Parathyroid adenoma (tissue), 2 donors: ENCODE measurements at regions not wholly inside any gene's neighbourhood (a gene's known extent, or its start where the extent isn't known, plus 50 kb on each side); places are given as distances from the start of the nearest gene placed in this dataset.

Experiments used
- H2AFZ ChIP-seq: fragments of 300-600 bp; sonication (generic); one replicate; pipeline ENCODE4 v1.7.0; 2017; ENCODE audit warnings: antibody characterized with exemption, mild to moderate bottlenecking
- H3K27ac ChIP-seq: fragments of 300-600 bp; sonication (generic); one replicate; pipeline ENCODE4 v1.7.0; 2017
- H3K27me3 ChIP-seq: fragments of 300-600 bp; sonication (generic); one replicate; pipeline ENCODE4 v1.7.0; 2017; ENCODE audit warnings: low read length; ENCODE audit not compliant: control insufficient read depth, insufficient read depth
- H3K36me3 ChIP-seq: fragments of 300-600 bp; sonication (generic); one replicate; pipeline ENCODE4 v1.7.0; 2017; ENCODE audit warnings: low read length; ENCODE audit not compliant: control insufficient read depth, insufficient read depth
- H3K4me1 ChIP-seq: fragments of 300-600 bp; sonication (generic); one replicate; pipeline ENCODE4 v1.7.0; 2017; ENCODE audit warnings: control low read depth
- H3K4me2 ChIP-seq: fragments of 300-600 bp; sonication (generic); one replicate; pipeline ENCODE4 v1.7.0; 2017; ENCODE audit warnings: low read length
- H3K4me3 ChIP-seq: fragments of 300-600 bp; sonication (generic); one replicate; pipeline ENCODE4 v1.7.0; 2017; ENCODE audit warnings: low read depth, low read length
- H3K79me2 ChIP-seq: fragments of 300-600 bp; sonication (generic); one replicate; pipeline ENCODE4 v1.7.0; 2017; ENCODE audit warnings: control low read depth
- H3K9ac ChIP-seq: fragments of 300-600 bp; sonication (generic); one replicate; pipeline ENCODE4 v1.7.0; 2017; ENCODE audit warnings: mild to moderate bottlenecking
- H3K9me3 ChIP-seq: fragments of 300-600 bp; sonication (generic); one replicate; pipeline ENCODE4 v1.7.0; 2017; ENCODE audit warnings: low read length; ENCODE audit not compliant: control insufficient read depth
- TF ChIP-seq, protein P1 (sequence below): fragments of 300-600 bp; sonication (generic); IDR thresholded peaks from one replicate; pipeline ENCODE4 v1.7.0; 2017; ENCODE audit warnings: antibody characterized with exemption, mild to moderate bottlenecking
- donor health status: primary hyperparathyroidism.

DNA sequence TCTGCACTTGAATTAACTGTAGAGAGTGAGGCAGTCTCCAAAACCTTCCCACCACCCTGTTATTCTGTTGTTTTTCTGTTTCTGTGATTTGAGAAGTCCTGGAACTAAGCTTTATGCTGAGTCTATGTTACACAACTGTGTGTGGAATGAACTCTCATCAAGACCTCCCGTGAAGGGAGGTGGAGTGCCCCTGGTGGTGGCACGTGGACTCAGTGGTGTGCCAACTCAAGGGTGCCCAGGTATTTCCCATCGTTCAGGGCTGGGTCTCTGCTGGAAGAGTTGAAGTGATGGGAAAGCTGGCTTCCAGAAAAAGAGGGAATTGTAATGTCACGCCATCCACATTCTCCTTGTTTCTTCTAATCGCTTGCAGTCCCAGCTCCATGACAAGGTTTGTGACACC is 374.2 kb downstream of the SMOC2 start:
- no peak overlapping the region for H2AFZ ChIP-seq
- no peaks in the 10 kb centered on the region for H3K4me1 ChIP-seq
- no peaks in the 10 kb centered on the region for H3K36me3 ChIP-seq
- no peak overlapping the region for H3K27ac ChIP-seq
- TF ChIP-seq, protein P1, sequence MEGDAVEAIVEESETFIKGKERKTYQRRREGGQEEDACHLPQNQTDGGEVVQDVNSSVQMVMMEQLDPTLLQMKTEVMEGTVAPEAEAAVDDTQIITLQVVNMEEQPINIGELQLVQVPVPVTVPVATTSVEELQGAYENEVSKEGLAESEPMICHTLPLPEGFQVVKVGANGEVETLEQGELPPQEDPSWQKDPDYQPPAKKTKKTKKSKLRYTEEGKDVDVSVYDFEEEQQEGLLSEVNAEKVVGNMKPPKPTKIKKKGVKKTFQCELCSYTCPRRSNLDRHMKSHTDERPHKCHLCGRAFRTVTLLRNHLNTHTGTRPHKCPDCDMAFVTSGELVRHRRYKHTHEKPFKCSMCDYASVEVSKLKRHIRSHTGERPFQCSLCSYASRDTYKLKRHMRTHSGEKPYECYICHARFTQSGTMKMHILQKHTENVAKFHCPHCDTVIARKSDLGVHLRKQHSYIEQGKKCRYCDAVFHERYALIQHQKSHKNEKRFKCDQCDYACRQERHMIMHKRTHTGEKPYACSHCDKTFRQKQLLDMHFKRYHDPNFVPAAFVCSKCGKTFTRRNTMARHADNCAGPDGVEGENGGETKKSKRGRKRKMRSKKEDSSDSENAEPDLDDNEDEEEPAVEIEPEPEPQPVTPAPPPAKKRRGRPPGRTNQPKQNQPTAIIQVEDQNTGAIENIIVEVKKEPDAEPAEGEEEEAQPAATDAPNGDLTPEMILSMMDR = no peak
- no peaks in the 10 kb centered on the region for H3K9me3 ChIP-seq
- H3K9ac ChIP-seq = no peak overlapping the region
- no peaks in the 10 kb centered on the region for H3K79me2 ChIP-seq
- H3K4me3 ChIP-seq = no peak overlapping the region
- H3K4me2 ChIP-seq = no peak overlapping the region
- no peaks in the 10 kb centered on the region for H3K27me3 ChIP-seq

DNA sequence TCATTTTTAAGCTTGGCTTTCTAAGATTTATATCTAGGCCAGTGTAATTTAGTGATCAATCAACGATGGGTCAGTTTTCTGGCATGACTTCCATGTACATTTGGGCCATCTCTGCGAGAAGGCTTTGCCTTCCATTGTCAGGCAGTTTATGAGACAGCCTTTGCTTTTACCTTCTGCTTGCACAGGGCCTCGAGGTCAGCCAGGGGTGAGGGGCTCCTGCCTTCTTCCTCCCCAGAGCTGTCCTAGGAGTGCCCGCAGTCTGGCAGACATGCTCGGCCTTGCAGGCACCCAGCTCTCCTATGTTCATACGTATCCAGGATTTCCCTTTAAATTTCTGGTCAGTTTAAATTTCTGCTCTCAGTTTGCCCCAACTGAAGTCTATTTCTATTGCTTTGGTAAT is 367.2 kb downstream of the SMOC2 start:
- Histone ChIP-seq H3K27ac (no peak overlapping the region), H3K9ac (no peak overlapping the region), H3K4me2 (no peak overlapping the region), H3K79me2 (no peaks in the 10 kb centered on the region), H3K4me3 (no peak overlapping the region), H3K9me3 (no peaks in the 10 kb centered on the region), H2AFZ (no peak overlapping the region), H3K36me3 (no peaks in the 10 kb centered on the region), H3K4me1 (no peaks in the 10 kb centered on the region), H3K27me3 (no peaks in the 10 kb centered on the region)
- TF ChIP-seq, protein P1 = no peak

DNA sequence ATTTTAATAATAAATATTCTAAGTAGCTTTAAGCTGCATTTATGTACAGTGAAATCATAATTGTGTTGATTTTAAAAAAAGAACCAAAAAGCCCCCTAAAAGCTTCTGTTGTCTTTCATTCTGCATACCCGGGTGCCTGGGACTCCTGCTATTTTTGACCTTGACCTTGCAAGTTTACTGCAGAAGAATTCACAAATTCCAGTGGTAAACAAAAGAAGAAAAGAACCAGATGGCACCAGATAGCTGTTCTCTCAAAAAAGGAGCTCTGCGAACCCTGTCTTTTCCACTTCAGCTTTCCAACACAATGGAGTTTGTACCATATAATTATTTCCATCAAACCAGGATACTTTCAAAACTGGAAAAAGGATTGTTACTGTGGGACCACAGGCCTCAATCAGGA is 363.3 kb downstream of the SMOC2 start:
- Histone ChIP-seq H3K4me1 (no peaks in the 10 kb centered on the region), H3K4me2 (no peak overlapping the region)

DNA sequence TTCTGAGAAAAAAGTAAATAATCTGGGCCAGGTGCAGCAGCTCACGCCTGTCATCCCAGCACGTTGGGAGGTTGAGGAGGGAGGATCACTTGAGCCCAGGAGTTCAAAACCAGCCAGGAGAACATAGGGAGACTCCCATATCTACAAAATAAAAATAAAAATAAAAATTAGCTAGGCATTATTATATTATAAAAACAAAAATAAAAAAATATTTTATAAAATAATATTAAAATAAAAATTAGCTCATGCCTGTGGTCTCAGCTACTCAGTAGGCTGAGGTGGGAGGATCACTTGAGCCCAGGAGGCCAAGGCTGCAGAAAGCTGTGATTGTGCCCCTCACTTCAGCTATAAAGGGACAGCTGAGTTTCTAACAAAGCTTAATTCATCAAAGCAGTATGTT is 362.9 kb downstream of the SMOC2 start:
- TF ChIP-seq, protein P1 = no peak
- no peak overlapping the region for H2AFZ ChIP-seq
- no peak overlapping the region for H3K9ac ChIP-seq
- H3K4me1 ChIP-seq = no peaks in the 10 kb centered on the region
- H3K36me3 ChIP-seq = no peaks in the 10 kb centered on the region
- H3K9me3 ChIP-seq = no peaks in the 10 kb centered on the region
- H3K27ac ChIP-seq = no peak overlapping the region
- no peaks in the 10 kb centered on the region for H3K79me2 ChIP-seq
- H3K4me2 ChIP-seq = no peak overlapping the region
- H3K4me3 ChIP-seq = no peak overlapping the region
- H3K27me3 ChIP-seq = no peaks in the 10 kb centered on the region

More for the DNA sequence above, 363.3 kb downstream of the SMOC2 start:
- no peaks in the 10 kb centered on the region for H3K36me3 ChIP-seq
- H3K9me3 ChIP-seq = no peaks in the 10 kb centered on the region
- no peak overlapping the region for H3K4me3 ChIP-seq
- no peak overlapping the region for H2AFZ ChIP-seq
- H3K27me3 ChIP-seq = no peaks in the 10 kb centered on the region
- no peak overlapping the region for H3K27ac ChIP-seq
- TF ChIP-seq, protein P1 = no peak
- no peaks in the 10 kb centered on the region for H3K79me2 ChIP-seq
- H3K9ac ChIP-seq = no peak overlapping the region

DNA sequence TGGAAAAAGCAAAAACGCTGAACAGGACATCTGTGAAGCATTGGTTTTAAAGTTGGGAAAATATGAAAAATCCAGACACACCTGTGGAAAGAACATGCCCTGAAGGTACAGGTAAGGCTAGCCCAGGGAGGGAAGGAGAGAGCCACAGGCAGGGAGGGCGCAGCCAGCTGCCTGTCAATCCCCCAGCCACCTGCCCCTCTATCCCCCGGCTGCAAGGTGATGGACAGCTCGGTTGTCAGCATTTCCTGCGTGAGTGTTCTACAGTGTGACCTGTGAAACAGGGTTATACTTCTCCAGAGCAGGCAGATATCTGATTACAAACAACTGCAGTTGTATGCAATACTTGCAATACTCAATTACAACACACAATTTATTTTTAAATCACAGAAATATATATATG is 358.1 kb downstream of the SMOC2 start:
- H3K27ac ChIP-seq = no peak overlapping the region
- H3K36me3 ChIP-seq = no peaks in the 10 kb centered on the region
- no peak overlapping the region for H2AFZ ChIP-seq
- no peak overlapping the region for H3K4me2 ChIP-seq
- peaks cover 3% of the 10 kb centered on the region for H3K27me3 ChIP-seq
- TF ChIP-seq, protein P1 = no peak
- no peak overlapping the region for H3K4me3 ChIP-seq
- H3K79me2 ChIP-seq = no peaks in the 10 kb centered on the region
- no peak overlapping the region for H3K9ac ChIP-seq
- no peaks in the 10 kb centered on the region for H3K4me1 ChIP-seq
- no peaks in the 10 kb centered on the region for H3K9me3 ChIP-seq
